Smooth muscle cell (in vitro differentiated cells): ENCODE measurements at regions not wholly inside any gene's neighbourhood (a gene's known extent, or its start where the extent isn't known, plus 50 kb on each side); places are given as distances from the start of the nearest gene placed in this dataset.

Source experiments
- DNase-seq: peaks from one replicate; lab custom pipeline; 2025; ENCODE audit not compliant: unreplicated experiment; lab: John Stamatoyannopoulos, UW
- H2AFZ ChIP-seq: fragments of 200-600 bp; sonication (generic); 2 replicates; pipeline ENCODE4 v1.6.0; 2016; ENCODE audit warnings: antibody characterized with exemption, low read depth, mild to moderate bottlenecking
- H3F3A ChIP-seq: fragments of 200-600 bp; sonication (generic); 2 replicates; pipeline ENCODE4 v1.6.0; 2017; ENCODE audit warnings: antibody characterized with exemption, low read depth
- H3K27ac ChIP-seq: fragments of 200-600 bp; sonication (generic); 2 replicates; pipeline ENCODE4 v1.5.1; 2016; ENCODE audit warnings: low read depth, mild to moderate bottlenecking
- H3K27me3 ChIP-seq: fragments of 200-600 bp; sonication (generic); 2 replicates; pipeline ENCODE4 v1.6.1; 2016; ENCODE audit warnings: low read depth, mild to moderate bottlenecking
- H3K36me3 ChIP-seq: fragments of 200-600 bp; sonication (generic); 2 replicates; pipeline ENCODE4 v1.5.1; 2016; ENCODE audit warnings: low read depth
- H3K4me1 ChIP-seq: fragments of 200-600 bp; sonication (generic); 2 replicates; pipeline ENCODE4 v1.5.1; 2016; ENCODE audit warnings: low read depth
- H3K4me2 ChIP-seq: fragments of 200-600 bp; sonication (generic); 2 replicates; pipeline ENCODE4 v1.6.0; 2016; ENCODE audit warnings: mild to moderate bottlenecking
- H3K4me3 ChIP-seq: fragments of 200-600 bp; sonication (generic); 2 replicates; pipeline ENCODE4 v1.5.1; 2016; ENCODE audit warnings: mild to moderate bottlenecking
- H3K79me2 ChIP-seq: fragments of 200-600 bp; sonication (generic); 2 replicates; pipeline ENCODE4 v1.6.0; 2016; ENCODE audit warnings: low read depth, mild to moderate bottlenecking
- H3K9ac ChIP-seq: fragments of 200-600 bp; sonication (generic); 2 replicates; pipeline ENCODE4 v1.6.0; 2016; ENCODE audit warnings: low read depth
- H3K9me3 ChIP-seq: fragments of 200-600 bp; sonication (generic); replicated peaks from 2 replicates; pipeline ENCODE4 v1.5.1; 2016; ENCODE audit warnings: low read depth
- H4K20me1 ChIP-seq: fragments of 200-600 bp; sonication (generic); 2 replicates; pipeline ENCODE4 v1.6.0; 2016; ENCODE audit warnings: low read depth
- WGBS: methylation state at CpG from one replicate; pipeline ENCODE4 v1.1.7; 2016; ENCODE audit warnings: low lambda C conversion rate; 5-methylcytosine and 5-hydroxymethylcytosine counted together
- TF ChIP-seq, protein P1 (sequence below): fragments of 200-600 bp; sonication (generic); IDR thresholded peaks from 2 replicates; pipeline ENCODE4 v1.5.1; 2017; ENCODE audit warnings: borderline replicate concordance, mild to moderate bottlenecking, antibody characterized with exemption; ENCODE audit not compliant: insufficient read depth, poor library complexity, severe bottlenecking

GRCh38 chr9:129307227-129307970 lies 129.3 kb upstream of the IER5L start:
- no peak overlapping the region for H3K4me2 ChIP-seq
- no peaks in the 10 kb centered on the region for H4K20me1 ChIP-seq
- H2AFZ ChIP-seq, result no peak overlapping the region
- H3K79me2 ChIP-seq, result no peaks in the 10 kb centered on the region
- 72% methylated on average over 13 of the region's 13 CpGs for WGBS
- TF ChIP-seq, protein P1, sequence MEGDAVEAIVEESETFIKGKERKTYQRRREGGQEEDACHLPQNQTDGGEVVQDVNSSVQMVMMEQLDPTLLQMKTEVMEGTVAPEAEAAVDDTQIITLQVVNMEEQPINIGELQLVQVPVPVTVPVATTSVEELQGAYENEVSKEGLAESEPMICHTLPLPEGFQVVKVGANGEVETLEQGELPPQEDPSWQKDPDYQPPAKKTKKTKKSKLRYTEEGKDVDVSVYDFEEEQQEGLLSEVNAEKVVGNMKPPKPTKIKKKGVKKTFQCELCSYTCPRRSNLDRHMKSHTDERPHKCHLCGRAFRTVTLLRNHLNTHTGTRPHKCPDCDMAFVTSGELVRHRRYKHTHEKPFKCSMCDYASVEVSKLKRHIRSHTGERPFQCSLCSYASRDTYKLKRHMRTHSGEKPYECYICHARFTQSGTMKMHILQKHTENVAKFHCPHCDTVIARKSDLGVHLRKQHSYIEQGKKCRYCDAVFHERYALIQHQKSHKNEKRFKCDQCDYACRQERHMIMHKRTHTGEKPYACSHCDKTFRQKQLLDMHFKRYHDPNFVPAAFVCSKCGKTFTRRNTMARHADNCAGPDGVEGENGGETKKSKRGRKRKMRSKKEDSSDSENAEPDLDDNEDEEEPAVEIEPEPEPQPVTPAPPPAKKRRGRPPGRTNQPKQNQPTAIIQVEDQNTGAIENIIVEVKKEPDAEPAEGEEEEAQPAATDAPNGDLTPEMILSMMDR, result no peak
- no peak for DNase-seq
- no peaks in the 10 kb centered on the region for H3K4me1 ChIP-seq
- no peaks in the 10 kb centered on the region for H3K27me3 ChIP-seq
- no peaks in the 10 kb centered on the region for H3K36me3 ChIP-seq
- H3K4me3 ChIP-seq, result no peak overlapping the region
- H3K9me3 ChIP-seq, result peaks cover 5% of the 10 kb centered on the region
- no peak overlapping the region for H3K27ac ChIP-seq
- no peaks in the 10 kb centered on the region for H3F3A ChIP-seq
- no peak overlapping the region for H3K9ac ChIP-seq

- Histone ChIP-seq H3F3A (no peaks in the 10 kb centered on the region), H3K27ac (no peak overlapping the region), H3K4me1 (no peaks in the 10 kb centered on the region), H3K27me3 (no peaks in the 10 kb centered on the region), H4K20me1 (no peaks in the 10 kb centered on the region), H2AFZ (no peak overlapping the region), H3K36me3 (no peaks in the 10 kb centered on the region), H3K9ac (no peak overlapping the region), H3K4me2 (no peak overlapping the region), H3K9me3 (peaks cover 10% of the 10 kb centered on the region), H3K4me3 (no peak overlapping the region), H3K79me2 (no peaks in the 10 kb centered on the region)
- WGBS, result 92% methylated on average over 13 of the region's 13 CpGs
- no peak for DNase-seq
- TF ChIP-seq, protein P1, result no peak
These were observed 128.4 kb upstream of the IER5L start for GRCh38 chr9:129306318-129306973.

DNA sequence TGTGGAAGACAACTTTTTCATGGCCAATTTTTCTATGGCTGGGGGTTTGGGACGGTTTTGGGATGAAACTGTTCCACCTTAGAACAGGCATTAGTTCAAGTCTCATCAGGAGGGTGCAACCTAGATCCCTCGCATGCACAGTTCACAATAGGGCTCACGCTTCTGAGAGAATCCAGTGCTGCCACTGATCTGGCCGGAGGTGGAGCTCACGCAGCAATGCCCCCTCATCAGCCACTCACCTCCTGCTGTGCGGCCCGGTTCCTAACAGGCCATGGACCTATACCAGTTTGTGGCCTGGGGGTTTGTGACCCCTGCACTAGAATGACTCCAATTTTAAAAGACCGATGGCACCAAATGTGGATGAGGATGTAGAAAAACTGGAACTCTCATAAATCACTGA lies 127.2 kb upstream of the IER5L start:
- no peaks in the 10 kb centered on the region for H3K4me1 ChIP-seq
- H2AFZ ChIP-seq, result no peak overlapping the region
- H3F3A ChIP-seq, result no peaks in the 10 kb centered on the region
- no peaks in the 10 kb centered on the region for H3K79me2 ChIP-seq
- WGBS, result 89% methylated on average over 8 of the region's 8 CpGs
- H3K4me2 ChIP-seq, result no peak overlapping the region
- H3K4me3 ChIP-seq, result no peak overlapping the region
- TF ChIP-seq, protein P1, result no peak
- no peak overlapping the region for H3K9ac ChIP-seq
- H3K27ac ChIP-seq, result no peak overlapping the region
- no peak for DNase-seq
- H3K36me3 ChIP-seq, result no peaks in the 10 kb centered on the region
- peaks cover 12% of the 10 kb centered on the region for H3K9me3 ChIP-seq
- H4K20me1 ChIP-seq, result no peaks in the 10 kb centered on the region
- H3K27me3 ChIP-seq, result no peaks in the 10 kb centered on the region
